HCT116 (cell line): ENCODE measurements at regions not wholly inside any gene's neighbourhood (a gene's known extent, or its start where the extent isn't known, plus 50 kb on each side); places are given as distances from the start of the nearest gene placed in this dataset.

Experiments used
- ATAC-seq: fragments of 200-7000 bp; cut with Tn5 transposase; 2 replicates; pipeline ENCODE4 v1.9.1; 2020; ENCODE audit warnings: mild to moderate bottlenecking, moderate library complexity
- BruUV-seq: library from RNA; stranded (reverse); fragments of 400-500 nt; replicated peaks from 2 replicates; lab custom pipeline; 2021; lab: Mats Ljungman, UMichigan
- CTCF ChIA-PET: fragments of 300-600 bp; sonication (Branson Sonifier 250); formaldehyde crosslinking; loops from one replicate; lab custom pipeline; 2021; ENCODE audit warnings: antibody characterized with exemption; lab: Charles Lee
- POLR2A ChIA-PET: fragments of 300-600, 350-600 bp; sonication (Branson Sonifier 250); formaldehyde crosslinking; loops from one replicate; lab custom pipeline; 2021; ENCODE audit warnings: antibody characterized with exemption; lab: Charles Lee
- RAD21 ChIA-PET, 2 experiments: fragments of 300-600 bp; sonication (Branson Sonifier 250); formaldehyde crosslinking; loops; one replicate each; lab custom pipeline; 2023; ENCODE audit warnings: low total read pairs in 2 of 2; ENCODE audit not compliant: uncharacterized antibody in 2 of 2, unreplicated experiment in 2 of 2, low non-redundant PET in 1 of 2; lab: Charles Lee
- DNase-seq: peaks from one replicate; pipeline ENCODE4 v3.0.0-alpha.2; 2010; ENCODE audit warnings: low read depth, low spot score
- H2AFZ ChIP-seq: fragments of 200-600 bp; shearing (Covaris generic), sonication (generic); 2 replicates; pipeline ENCODE4 v1.6.1; 2017; ENCODE audit warnings: low read depth, mixed run types, mixed read lengths, antibody characterized with exemption, low read length; ENCODE audit not compliant: poor library complexity, severe bottlenecking
- H3K27ac ChIP-seq: 2 replicates; pipeline ENCODE4 v1.5.1; 2012; ENCODE audit warnings: low read depth, low read length
- H3K27me3 ChIP-seq: fragments of 200-600 bp; sonication (generic); 2 replicates; pipeline ENCODE4 v1.6.1; 2016; ENCODE audit warnings: mixed run types, low read length, mixed read lengths; ENCODE audit not compliant: insufficient read depth
- H3K36me3 ChIP-seq, 2 experiments: fragments of 200-500 bp in 1 of 2; fragments of 200-600 bp in 1 of 2; sonication (Bioruptor generic) in 1 of 2; sonication (generic) in 1 of 2; 2 replicates each; pipeline versions ENCODE4 v1.5.1 to v1.6.1; 2014 to 2016; ENCODE audit warnings: low read length in 2 of 2, inconsistent platforms in 1 of 2, mixed read lengths in 1 of 2, mixed run types in 1 of 2; ENCODE audit not compliant: insufficient read depth in 2 of 2, control insufficient read depth in 1 of 2
- H3K4me1 ChIP-seq, 2 experiments: fragments of 200-600 bp in 1 of 2; sonication (generic) in 1 of 2; 2 replicates each; pipeline versions ENCODE4 v1.5.1 to v1.6.1; 2012 to 2017; ENCODE audit warnings: low read length in 2 of 2, inconsistent platforms in 1 of 2, mild to moderate bottlenecking in 1 of 2, mixed read lengths in 1 of 2, mixed run types in 1 of 2, moderate library complexity in 1 of 2; ENCODE audit not compliant: insufficient read depth in 2 of 2, control insufficient read depth in 1 of 2
- H3K4me2 ChIP-seq: fragments of 200-600 bp; sonication (generic); 2 replicates; pipeline ENCODE4 v1.6.1; 2017; ENCODE audit warnings: mixed run types, low read length, mixed read lengths
- H3K4me3 ChIP-seq, 2 experiments: fragments of 200-600 bp in 1 of 2; sonication (generic) in 1 of 2; replicated peaks in 1 of 2; 2 replicates each; pipeline ENCODE4 v1.5.1; 2011 to 2016; ENCODE audit warnings: low read length in 2 of 2, control low read depth in 1 of 2, low read depth in 1 of 2, mild to moderate bottlenecking in 1 of 2, mixed read lengths in 1 of 2, mixed run types in 1 of 2
- H3K79me2 ChIP-seq: fragments of 200-600 bp; sonication (generic); 2 replicates; pipeline ENCODE4 v1.6.1; 2017; ENCODE audit warnings: mild to moderate bottlenecking, mixed run types, low read length, moderate library complexity, mixed read lengths; ENCODE audit not compliant: insufficient read depth
- H3K9ac ChIP-seq: fragments of 200-600 bp; sonication (generic); 2 replicates; pipeline ENCODE4 v1.6.1; 2016; ENCODE audit warnings: low read length, mixed read lengths
- H3K9me2 ChIP-seq: fragments of 200-600 bp; sonication (generic), shearing (Covaris generic); 2 replicates; pipeline ENCODE4 v1.6.1; 2017; ENCODE audit warnings: mixed run types, mild to moderate bottlenecking, moderate library complexity; ENCODE audit not compliant: insufficient read depth
- H3K9me3 ChIP-seq, 2 experiments: fragments of 200-500 bp in 1 of 2; fragments of 200-600 bp in 1 of 2; sonication (Bioruptor generic) in 1 of 2; sonication (generic) in 1 of 2; 2 replicates each; pipeline ENCODE4 v1.6.1; 2014 to 2017; ENCODE audit warnings: low read length in 2 of 2, mixed read lengths in 2 of 2, inconsistent platforms in 1 of 2, low read depth in 1 of 2, mild to moderate bottlenecking in 1 of 2, mixed run types in 1 of 2, moderate library complexity in 1 of 2; ENCODE audit not compliant: control insufficient read depth in 1 of 2, insufficient read depth in 1 of 2
- H4K20me1 ChIP-seq: fragments of 200-600 bp; sonication (generic), shearing (Covaris generic); 2 replicates; pipeline ENCODE4 v1.6.1; 2017; ENCODE audit warnings: mixed run types, mild to moderate bottlenecking, moderate library complexity; ENCODE audit not compliant: insufficient read depth
- CEBPB ChIP-seq: IDR thresholded peaks from 2 replicates; pipeline ENCODE4 v1.6.1; 2012; ENCODE audit warnings: low read depth
- EGR1 ChIP-seq: IDR thresholded peaks from 2 replicates; pipeline ENCODE4 v1.6.1; 2012; ENCODE audit warnings: low read depth
- EZH2phosphoT487 ChIP-seq: fragments of 200-600 bp; IDR thresholded peaks from 2 replicates; pipeline ENCODE4 v1.6.1; 2018; ENCODE audit warnings: antibody characterized with exemption, borderline replicate concordance
- POLR2A ChIP-seq: IDR thresholded peaks from 2 replicates; pipeline ENCODE4 v1.7.0; 2011; ENCODE audit warnings: borderline replicate concordance; ENCODE audit not compliant: insufficient read depth, insufficient read length; ENCODE audit errors: extremely low read depth
- RAD21 ChIP-seq: IDR thresholded peaks from 2 replicates; pipeline ENCODE4 v1.6.1; 2012; ENCODE audit warnings: low read depth, mild to moderate bottlenecking
- intact Hi-C: fragments of 100-400 bp; cut with micrococcal nuclease; formaldehyde crosslinking; loops from 2 replicates; pipeline ENCODE4 v1.10.0; 2022

GRCh38 chr5:89218364-89218763, 335.4 kb upstream of the MEF2C start:
- TF ChIP-seq EGR1 (no peak), CEBPB (no peak)
- intact Hi-C loops: no loop called here

GRCh38 chr5:89216606-89217005, 333.6 kb upstream of the MEF2C start:
- BruUV-seq: no TSS peak
- Histone ChIP-seq H3K9ac (no peak overlapping the region), H3K27me3 (no peaks in the 10 kb centered on the region), H3K4me2 (no peak overlapping the region), H3K9me3 (no peaks in the 10 kb centered on the region), H3K36me3 (no peaks in the 10 kb centered on the region), H3K4me3 (no peak overlapping the region), H3K27ac (no peak overlapping the region), H3K9me2 (no peaks in the 10 kb centered on the region)
- intact Hi-C loops: no loop called here
- no peak for DNase-seq
- ChIA-PET POLR2A (no interaction called here), RAD21 (no interaction called here)
- TF ChIP-seq EZH2phosphoT487 (no peak), RAD21 (no peak), POLR2A (no peak)
- TF ChIP-seq, all 23 proteins: peak for 0
- Histone ChIP-seq H3K4me1 (no peaks in the 10 kb centered on the region), H2AFZ (no peak overlapping the region), H3K79me2 (no peaks in the 10 kb centered on the region), H4K20me1 (no peaks in the 10 kb centered on the region)
- CTCF ChIA-PET: no interaction called here
- ATAC-seq: no peak

More at GRCh38 chr5:89218364-89218763, 335.4 kb upstream of the MEF2C start:
- H3K4me3 ChIP-seq: no peak overlapping the region
- ChIA-PET RAD21 (no interaction called here), POLR2A (no interaction called here), CTCF (no interaction called here)
- no peak overlapping the region for H3K9ac ChIP-seq
- no TSS peak for BruUV-seq
- no peaks in the 10 kb centered on the region for H3K9me3 ChIP-seq
- no peak overlapping the region for H3K27ac ChIP-seq
- H4K20me1 ChIP-seq: no peaks in the 10 kb centered on the region
- H3K4me1 ChIP-seq: no peaks in the 10 kb centered on the region
- no peaks in the 10 kb centered on the region for H3K9me2 ChIP-seq
- H2AFZ ChIP-seq: no peak overlapping the region
- no peaks in the 10 kb centered on the region for H3K27me3 ChIP-seq
- no peak overlapping the region for H3K4me2 ChIP-seq
- no peak for DNase-seq
- no peaks in the 10 kb centered on the region for H3K36me3 ChIP-seq
- H3K79me2 ChIP-seq: no peaks in the 10 kb centered on the region
- ATAC-seq: no peak
